ENCODE measurements at regions not wholly inside any gene's neighbourhood (a gene's known extent, or its start where the extent isn't known, plus 50 kb on each side); places are given as distances from the start of the nearest gene placed in this dataset.

- no peak for DNase-seq
Observed at GRCh38 chr6:22041797-22042480, 254.9 kb downstream of the PRL start.

GRCh38 chr6:22042706-22043105 lies 254.1 kb downstream of the PRL start:
- DNase-seq: no peak

- DNase-seq: no peak
Observed at GRCh38 chr6:22043284-22043962, 253.4 kb downstream of the PRL start.

GRCh38 chr6:22045261-22045912 lies 251.4 kb downstream of the PRL start:
- DNase-seq: no peak

GRCh38 chr6:22049002-22049401 lies 247.8 kb downstream of the PRL start:
- no peak for DNase-seq

GRCh38 chr6:22053391-22053997 lies 243.3 kb downstream of the PRL start:
- DNase-seq: no peak

GRCh38 chr6:22056398-22056797 lies 240.4 kb downstream of the PRL start:
- DNase-seq: no peak

GRCh38 chr6:22057962-22058361 lies 238.9 kb downstream of the PRL start:
- DNase-seq: no peak

GRCh38 chr6:22059126-22059525 lies 237.7 kb downstream of the PRL start:
- no peak for DNase-seq

- no peak for DNase-seq
Observed at GRCh38 chr6:22059946-22060345, 236.9 kb downstream of the PRL start.

GRCh38 chr6:22062807-22063408 lies 233.9 kb downstream of the PRL start:
- DNase-seq: peak; percentile 29 to 49

- no peak for DNase-seq
Observed at GRCh38 chr6:22064558-22064957, 232.3 kb downstream of the PRL start.

- no peak for DNase-seq
Observed at GRCh38 chr6:22067122-22067521, 229.7 kb downstream of the PRL start.

GRCh38 chr6:22067671-22068070 lies 229.2 kb downstream of the PRL start:
- no peak for DNase-seq

- DNase-seq: no peak
Observed at GRCh38 chr6:22068561-22069305, 228.1 kb downstream of the PRL start.

GRCh38 chr6:22069306-22069800 lies 227.5 kb downstream of the PRL start:
- no peak for DNase-seq

GRCh38 chr6:22071270-22072041 lies 225.4 kb downstream of the PRL start:
- no peak for DNase-seq

GRCh38 chr6:22072949-22073348 lies 223.9 kb downstream of the PRL start:
- DNase-seq: no peak

GRCh38 chr6:22073516-22074198 lies 223.2 kb downstream of the PRL start:
- DNase-seq: no peak

- DNase-seq: no peak
Observed at GRCh38 chr6:22078288-22078687, 218.5 kb downstream of the PRL start.
